Smooth muscle cell of the brain vasculature (primary cell): ENCODE measurements at regions not wholly inside any gene's neighbourhood (a gene's known extent, or its start where the extent isn't known, plus 50 kb on each side); places are given as distances from the start of the nearest gene placed in this dataset.
"Not testable (repeated sequence)": the region's sequence is repeated elsewhere in the genome, so short reads cannot be mapped to it uniquely, and the experiment has no call there.

ENCODE experiments used
- DNase-seq: peaks from one replicate; pipeline ENCODE4 v3.0.0-alpha.2; 2012; ENCODE audit warnings: low read depth, low spot score

GRCh38 chr2:120498576-120499394 lies 152.8 kb downstream of the INHBB start:
- DNase-seq: no peak

- no peak for DNase-seq
These were observed 154.0 kb downstream of the INHBB start for GRCh38 chr2:120499784-120500495.

- no peak for DNase-seq
These were observed 155.7 kb downstream of the INHBB start for GRCh38 chr2:120501591-120501990.

DNA sequence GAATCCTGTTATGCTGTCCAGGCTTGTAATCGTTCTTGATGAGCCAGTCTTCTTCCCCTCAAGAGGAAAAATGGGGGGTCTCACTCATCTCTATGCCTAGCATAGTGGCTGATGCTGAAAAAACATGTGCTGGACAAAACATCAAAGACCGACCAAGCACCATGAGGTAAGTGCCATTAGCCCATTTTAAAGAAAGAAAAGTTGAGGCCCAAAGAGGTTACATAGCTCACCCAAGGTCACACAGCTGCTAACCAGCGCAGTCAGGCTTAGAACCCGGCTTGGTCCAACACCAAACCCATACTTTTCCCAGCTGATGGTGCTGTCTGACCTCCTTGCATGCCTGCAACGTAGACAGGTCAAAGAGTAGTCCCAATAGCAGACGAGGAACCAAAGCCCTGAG lies 156.4 kb downstream of the INHBB start:
- DNase-seq: no peak

DNA sequence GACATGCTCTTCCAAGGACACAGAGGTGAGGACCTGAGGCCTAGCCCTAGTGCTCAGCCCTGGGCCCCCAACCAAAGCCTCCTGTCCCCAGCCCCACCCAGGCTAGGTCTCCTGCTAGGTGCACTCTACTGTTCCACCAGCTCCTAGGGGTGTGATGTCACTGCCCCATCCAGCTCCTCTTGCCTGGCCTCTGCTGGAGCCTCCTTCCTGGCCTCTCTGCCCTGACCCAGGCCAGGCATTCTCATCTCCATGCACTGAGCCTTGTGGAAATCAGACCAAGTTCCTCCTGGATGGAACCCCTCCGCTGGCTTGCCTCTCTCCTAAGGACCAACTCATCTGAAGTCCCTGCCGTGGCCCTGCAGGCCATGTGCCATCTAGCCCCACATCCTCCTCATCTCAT lies 156.8 kb downstream of the INHBB start:
- DNase-seq: no peak

DNA sequence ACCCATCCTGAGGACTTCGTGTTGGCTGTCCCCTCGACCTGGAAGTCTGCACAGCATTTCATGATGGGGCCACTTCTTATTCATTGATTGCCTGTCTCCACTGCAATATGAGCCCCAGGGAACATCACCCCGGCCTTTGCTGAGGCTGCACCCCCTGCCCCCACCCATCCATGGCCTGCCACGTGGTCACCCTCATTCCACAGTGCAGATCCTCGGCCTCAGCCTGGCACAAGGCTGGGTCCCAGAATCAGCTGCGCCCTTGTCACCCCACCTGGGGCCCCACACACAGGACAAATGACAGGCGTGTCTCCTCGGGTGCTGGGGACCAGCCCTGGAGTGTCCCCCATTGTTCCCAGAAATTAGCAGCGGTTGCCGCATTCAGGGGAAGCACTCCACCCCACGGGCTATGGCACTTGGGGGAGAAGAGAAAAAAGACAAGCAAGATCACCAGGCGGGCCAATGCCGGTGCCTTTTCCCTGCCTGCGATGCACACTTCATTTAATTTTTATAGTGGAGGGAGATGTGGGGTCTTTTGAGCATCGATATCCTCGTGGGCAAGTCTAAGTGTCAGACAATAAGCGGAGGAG lies 157.4 kb downstream of the INHBB start:
- no peak for DNase-seq

DNA sequence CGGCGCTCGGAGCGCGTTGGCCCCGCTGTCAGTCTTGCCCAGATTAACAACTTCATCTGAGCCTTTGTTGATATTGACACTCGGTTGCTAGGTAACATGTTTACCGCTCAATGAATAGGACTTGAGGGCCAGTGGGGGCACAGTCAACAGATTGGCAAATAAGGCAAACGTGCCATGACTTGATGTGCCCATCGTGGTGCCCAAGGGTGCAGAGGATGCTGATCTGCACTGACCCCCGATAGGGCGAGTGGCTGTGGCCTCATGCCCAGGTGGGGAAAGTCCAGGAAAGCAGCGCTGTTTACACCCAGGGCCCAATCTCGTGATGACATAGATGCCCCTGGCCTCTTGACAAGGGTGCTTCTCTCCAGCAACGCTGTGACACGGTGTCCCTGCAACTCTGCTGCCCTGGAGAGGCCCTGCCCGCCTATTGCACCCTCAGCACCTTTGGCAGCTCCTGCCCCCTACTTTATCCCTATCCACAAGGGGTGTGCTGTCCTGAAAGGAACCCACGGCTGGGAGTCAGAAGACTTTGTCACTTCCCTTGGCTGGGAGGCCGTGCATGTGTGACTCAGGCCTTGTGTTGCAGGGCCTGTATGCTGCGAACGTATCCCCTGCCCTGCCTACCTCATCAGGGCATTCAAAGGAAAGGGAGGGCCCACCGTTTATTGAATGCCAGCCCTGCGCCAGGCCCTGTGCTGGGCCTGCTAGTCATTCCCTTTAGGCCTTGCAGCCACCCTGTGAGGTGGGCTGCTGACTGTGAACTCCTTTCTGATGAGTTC lies 158.0 kb downstream of the INHBB start:
- no peak for DNase-seq

GRCh38 chr2:120504936-120505705 lies 159.2 kb downstream of the INHBB start:
- no peak for DNase-seq

- DNase-seq: no peak
These were observed 162.7 kb downstream of the INHBB start for GRCh38 chr2:120508567-120509041.

DNA sequence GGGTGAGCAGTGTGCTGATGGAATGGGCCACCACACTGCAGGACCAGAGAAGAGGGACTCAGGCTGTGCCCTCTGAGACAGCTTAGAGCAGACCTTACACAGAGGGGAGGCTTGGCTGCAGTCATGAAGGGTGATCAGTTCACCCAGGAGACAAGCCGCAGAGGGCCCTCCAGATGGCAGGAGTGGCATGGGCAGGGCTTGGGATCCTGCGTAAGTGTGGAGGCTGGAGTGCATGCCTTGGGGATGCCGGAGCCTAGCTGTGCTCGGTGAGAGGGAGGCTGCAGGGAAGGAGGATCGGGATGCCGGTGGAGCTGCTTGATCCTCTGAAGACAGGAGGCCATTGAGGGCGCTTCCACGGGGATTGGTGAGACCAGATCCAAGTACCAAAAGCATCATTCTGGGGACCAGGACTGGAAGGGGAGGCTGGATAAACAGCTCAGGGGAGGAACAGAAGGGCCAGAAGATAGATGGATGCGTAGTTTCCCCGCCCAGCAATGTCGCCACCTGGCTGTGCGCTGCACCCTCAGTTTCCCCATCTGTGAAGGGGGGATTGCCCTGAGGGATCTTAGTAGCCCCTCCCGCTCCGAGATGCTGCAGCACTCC lies 163.4 kb downstream of the INHBB start:
- no peak for DNase-seq

DNA sequence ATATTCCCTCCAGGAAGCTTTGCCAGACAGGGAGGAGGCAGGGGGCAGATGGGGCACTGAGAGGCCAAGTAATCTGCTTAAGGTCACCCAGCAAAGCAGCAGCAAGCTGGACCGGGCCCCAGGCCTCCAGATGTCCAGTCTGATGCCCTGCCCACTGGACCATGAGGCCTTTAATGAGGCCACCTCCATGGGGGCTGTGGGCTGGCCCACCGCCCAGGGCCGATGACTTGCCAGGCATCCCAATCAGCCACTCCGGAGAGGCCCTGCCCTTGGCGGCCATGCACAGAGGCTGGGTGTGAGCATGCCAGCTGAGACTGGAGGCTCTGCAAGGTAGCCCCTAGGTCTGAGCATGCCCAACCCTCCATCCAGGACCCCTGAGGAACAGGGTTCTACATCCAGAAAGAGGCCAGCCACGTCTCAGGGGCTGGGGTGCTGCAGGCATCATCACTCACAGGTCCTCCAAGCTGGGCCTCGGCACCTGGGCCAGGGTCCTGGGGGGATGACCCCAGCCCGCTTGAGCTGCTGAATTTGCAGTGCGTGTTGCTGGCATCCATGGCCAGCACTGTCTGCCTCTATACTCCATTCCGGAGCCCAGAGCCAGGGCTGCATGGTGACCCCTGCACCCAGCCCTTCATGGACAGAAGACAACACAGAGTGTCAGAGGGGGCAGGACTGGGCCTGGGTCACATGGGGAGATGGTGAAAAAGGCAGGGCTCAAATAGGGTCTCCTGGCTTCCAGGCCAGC lies 164.2 kb downstream of the INHBB start:
- no peak for DNase-seq

DNA sequence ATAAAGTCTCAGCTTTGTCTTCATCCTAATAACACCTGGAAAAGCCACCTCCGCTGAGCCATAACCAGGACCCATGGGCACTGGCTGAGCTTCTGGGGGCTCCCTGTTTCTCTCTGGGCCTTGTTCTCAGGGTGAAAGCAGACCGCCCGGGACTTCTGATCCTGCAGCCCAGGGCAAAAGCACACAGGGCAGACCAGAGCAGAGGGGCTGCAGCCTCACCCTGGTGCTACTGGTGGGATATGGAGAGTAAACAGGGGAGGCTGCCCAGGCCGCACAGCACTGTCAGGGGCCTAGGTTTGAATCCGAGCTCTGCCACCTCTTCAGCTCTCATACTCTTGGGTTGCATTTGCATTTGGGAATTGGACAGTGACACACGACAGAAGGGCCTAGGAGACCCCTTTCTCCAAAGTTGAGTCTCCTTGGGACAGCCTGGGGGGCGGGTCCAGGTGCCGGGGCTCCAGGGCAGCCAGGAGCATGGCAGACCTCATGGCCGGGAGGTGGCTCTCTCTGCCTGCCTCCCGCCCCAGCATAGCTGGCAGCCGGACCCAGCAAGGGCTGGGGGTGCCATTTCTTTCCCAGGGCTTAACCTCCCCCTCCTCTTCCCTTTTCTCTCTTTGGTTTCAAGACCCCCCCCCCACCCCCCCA lies 164.9 kb downstream of the INHBB start:
- no peak for DNase-seq

DNA sequence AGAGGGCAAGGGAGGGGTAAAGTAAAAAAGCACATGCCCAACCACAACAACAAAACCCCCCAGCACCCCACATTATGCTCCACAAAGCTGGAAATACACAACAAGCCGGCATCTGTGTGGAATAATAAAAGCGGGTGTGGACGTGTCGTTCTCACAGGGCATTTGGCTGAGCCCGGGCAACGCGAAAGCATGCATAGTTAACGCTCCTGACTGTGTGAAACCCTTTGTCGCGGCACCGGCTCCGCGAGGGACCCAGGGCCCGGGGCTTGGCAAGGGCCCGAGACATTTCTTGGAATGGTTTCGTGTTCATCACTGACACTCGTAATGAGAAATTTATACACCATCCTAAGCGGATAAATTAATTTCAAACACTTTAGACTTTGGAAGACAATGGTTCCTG lies 165.6 kb downstream of the INHBB start:
- DNase-seq: no peak

GRCh38 chr2:120511947-120512710 lies 166.2 kb downstream of the INHBB start:
- no peak for DNase-seq

DNA sequence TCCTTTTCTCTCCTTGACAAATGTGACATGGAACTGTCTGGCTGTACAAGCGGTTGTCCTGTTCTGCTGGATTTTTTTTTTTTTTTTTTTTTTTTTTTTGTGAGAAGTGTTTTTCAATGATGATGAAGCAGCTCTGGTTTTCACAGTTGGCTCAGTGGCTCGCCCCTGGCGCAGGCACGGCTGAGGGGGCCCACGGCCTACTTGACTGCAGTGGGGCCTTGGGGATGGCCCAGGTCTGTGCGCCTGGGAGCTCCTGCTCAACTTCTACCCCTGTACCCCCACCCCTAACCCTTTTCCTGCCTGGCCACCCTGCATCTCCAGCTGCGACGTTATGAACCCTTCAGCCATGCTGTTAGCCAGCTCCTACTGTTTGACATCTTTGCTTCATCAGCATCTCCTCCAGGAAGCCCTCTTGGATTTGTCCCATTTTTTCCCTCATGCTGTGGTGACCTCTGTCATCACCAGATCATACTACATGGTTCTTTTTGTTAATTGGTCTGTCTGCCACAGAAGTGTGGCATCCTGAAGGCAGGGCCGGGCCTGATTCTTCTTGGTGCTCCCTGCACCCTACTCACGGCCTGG lies 167.9 kb downstream of the INHBB start:
- DNase-seq: no peak

- no peak for DNase-seq
These were observed 168.6 kb downstream of the INHBB start for GRCh38 chr2:120514521-120514920.

- not testable (repeated sequence) for DNase-seq
These were observed 169.3 kb downstream of the INHBB start for GRCh38 chr2:120515066-120515758.
